ENCODE measurements at regions not wholly inside any gene's neighbourhood (a gene's known extent, or its start where the extent isn't known, plus 50 kb on each side); places are given as distances from the start of the nearest gene placed in this dataset.

GRCh38 chr4:36614011-36614410 is 332.6 kb downstream of the DTHD1 start:
- Histone ChIP-seq H3K4me3 (no peak overlapping the region), H3K36me3 (no peaks in the 10 kb centered on the region), H3K27ac (no peak overlapping the region), H3K9me3 (no peaks in the 10 kb centered on the region), H3K4me1 (no peaks in the 10 kb centered on the region), H3K27me3 (no peaks in the 10 kb centered on the region)
- DNase-seq (ENCODE audit: extremely low spot score in 2 of 2) = no peak
- TF ChIP-seq POLR2A (IDR thresholded peaks at IDR 0.05) (no peak), POLR2AphosphoS5 (IDR thresholded peaks at IDR 0.05; ENCODE audit: insufficient read depth in 1 of 2, low read depth in 1 of 2) (no peak), CTCF (IDR thresholded peaks at IDR 0.05) (no peak)
- intact Hi-C loops (cut with DNase I) = no loop called here

GRCh38 chr4:36618102-36618501 is 336.7 kb downstream of the DTHD1 start:
- TF ChIP-seq POLR2AphosphoS5 (IDR thresholded peaks at IDR 0.05; ENCODE audit: insufficient read depth in 1 of 2, low read depth in 1 of 2) = no peak
- Histone ChIP-seq H3K4me3 (no peak overlapping the region), H3K27ac (no peak overlapping the region), H3K4me1 (no peaks in the 10 kb centered on the region), H3K36me3 (no peaks in the 10 kb centered on the region), H3K9me3 (no peaks in the 10 kb centered on the region), H3K27me3 (no peaks in the 10 kb centered on the region)
- intact Hi-C loops (cut with DNase I) = no loop called here
- DNase-seq (ENCODE audit: extremely low spot score in 2 of 2) = no peak

- no peak for DNase-seq (ENCODE audit: extremely low spot score in 2 of 2)
- no peaks in the 10 kb centered on the region for H3K9me3 ChIP-seq
- intact Hi-C loops (cut with DNase I) = no loop called here
- no peaks in the 10 kb centered on the region for H3K4me1 ChIP-seq
- no peak overlapping the region for H3K27ac ChIP-seq
- H3K36me3 ChIP-seq = no peaks in the 10 kb centered on the region
- no peak overlapping the region for H3K4me3 ChIP-seq
- no peaks in the 10 kb centered on the region for H3K27me3 ChIP-seq
- TF ChIP-seq CTCF (IDR thresholded peaks at IDR 0.05) (no peak), POLR2AphosphoS5 (IDR thresholded peaks at IDR 0.05; ENCODE audit: insufficient read depth in 1 of 2, low read depth in 1 of 2) (no peak), POLR2A (IDR thresholded peaks at IDR 0.05) (no peak)
Measured at GRCh38 chr4:36624030-36624429, 342.6 kb downstream of the DTHD1 start.

GRCh38 chr4:36638273-36638811 is 356.9 kb downstream of the DTHD1 start:
- H3K9me3 ChIP-seq = no peaks in the 10 kb centered on the region
- no peak for DNase-seq (ENCODE audit: extremely low spot score in 2 of 2)
- no peaks in the 10 kb centered on the region for H3K4me1 ChIP-seq
- no peak overlapping the region for H3K27ac ChIP-seq
- no peaks in the 10 kb centered on the region for H3K36me3 ChIP-seq
- intact Hi-C loops (cut with DNase I) = no loop called here
- no peak overlapping the region for H3K4me3 ChIP-seq
- TF ChIP-seq POLR2A (IDR thresholded peaks at IDR 0.05) (no peak), POLR2AphosphoS5 (IDR thresholded peaks at IDR 0.05; ENCODE audit: insufficient read depth in 1 of 2, low read depth in 1 of 2) (no peak), CTCF (IDR thresholded peaks at IDR 0.05) (no peak)
- no peaks in the 10 kb centered on the region for H3K27me3 ChIP-seq

- TF ChIP-seq POLR2A (IDR thresholded peaks at IDR 0.05) (no peak), POLR2AphosphoS5 (IDR thresholded peaks at IDR 0.05; ENCODE audit: insufficient read depth in 1 of 2, low read depth in 1 of 2) (no peak), CTCF (IDR thresholded peaks at IDR 0.05) (no peak)
- no peaks in the 10 kb centered on the region for H3K27me3 ChIP-seq
- no peak overlapping the region for H3K4me3 ChIP-seq
- no peaks in the 10 kb centered on the region for H3K36me3 ChIP-seq
- intact Hi-C loops (cut with DNase I) = no loop called here
- no peaks in the 10 kb centered on the region for H3K9me3 ChIP-seq
- no peaks in the 10 kb centered on the region for H3K4me1 ChIP-seq
- no peak for DNase-seq (ENCODE audit: extremely low spot score in 2 of 2)
- H3K27ac ChIP-seq = no peak overlapping the region
Measured at GRCh38 chr4:36640876-36641275, 359.5 kb downstream of the DTHD1 start.
